ENCODE measurements at regions not wholly inside any gene's neighbourhood (a gene's known extent, or its start where the extent isn't known, plus 50 kb on each side); places are given as distances from the start of the nearest gene placed in this dataset.

GRCh38 chr5:110841137-110841536 lies 102.3 kb downstream of the SLC25A46 start:
- no peak overlapping the region for H2AFZ ChIP-seq (ENCODE audit: low read length, unreplicated experiment)
- H3K4me1 ChIP-seq (ENCODE audit: control insufficient read depth, insufficient read depth, low read length, unreplicated experiment), result no peaks in the 10 kb centered on the region
- no peaks in the 10 kb centered on the region for H3K36me3 ChIP-seq (ENCODE audit: insufficient read depth, low read length)
- no peak overlapping the region for H3K4me3 ChIP-seq (ENCODE audit: low read depth, low read length)
- no peaks in the 10 kb centered on the region for H3K79me2 ChIP-seq (ENCODE audit: control insufficient read depth, insufficient read depth, low read length, unreplicated experiment)
- no peaks in the 10 kb centered on the region for H3K27me3 ChIP-seq (ENCODE audit: insufficient read depth, low read length)
- H3K27ac ChIP-seq (ENCODE audit: low read depth, low read length), result no peak overlapping the region

GRCh38 chr5:110842948-110843347 lies 104.1 kb downstream of the SLC25A46 start:
- Histone ChIP-seq H3K79me2 (ENCODE audit: control insufficient read depth, insufficient read depth, low read length, unreplicated experiment) (no peaks in the 10 kb centered on the region), H3K4me1 (ENCODE audit: control insufficient read depth, insufficient read depth, low read length, unreplicated experiment) (no peaks in the 10 kb centered on the region), H3K27me3 (ENCODE audit: insufficient read depth, low read length) (no peaks in the 10 kb centered on the region), H2AFZ (ENCODE audit: low read length, unreplicated experiment) (no peak overlapping the region), H3K36me3 (ENCODE audit: insufficient read depth, low read length) (no peaks in the 10 kb centered on the region), H3K4me3 (ENCODE audit: low read depth, low read length) (no peak overlapping the region), H3K27ac (ENCODE audit: low read depth, low read length) (no peak overlapping the region)

GRCh38 chr5:110844251-110844650 lies 105.4 kb downstream of the SLC25A46 start:
- no peaks in the 10 kb centered on the region for H3K4me1 ChIP-seq (ENCODE audit: control insufficient read depth, insufficient read depth, low read length, unreplicated experiment)
- no peaks in the 10 kb centered on the region for H3K36me3 ChIP-seq (ENCODE audit: insufficient read depth, low read length)
- no peak overlapping the region for H3K4me3 ChIP-seq (ENCODE audit: low read depth, low read length)
- no peaks in the 10 kb centered on the region for H3K79me2 ChIP-seq (ENCODE audit: control insufficient read depth, insufficient read depth, low read length, unreplicated experiment)
- no peaks in the 10 kb centered on the region for H3K27me3 ChIP-seq (ENCODE audit: insufficient read depth, low read length)
- H3K27ac ChIP-seq (ENCODE audit: low read depth, low read length), result no peak overlapping the region
- H2AFZ ChIP-seq (ENCODE audit: low read length, unreplicated experiment), result no peak overlapping the region

GRCh38 chr5:110846398-110847001 lies 107.7 kb downstream of the SLC25A46 start:
- H3K79me2 ChIP-seq (ENCODE audit: control insufficient read depth, insufficient read depth, low read length, unreplicated experiment), result no peaks in the 10 kb centered on the region
- H3K27me3 ChIP-seq (ENCODE audit: insufficient read depth, low read length), result no peaks in the 10 kb centered on the region
- no peaks in the 10 kb centered on the region for H3K36me3 ChIP-seq (ENCODE audit: insufficient read depth, low read length)
- H2AFZ ChIP-seq (ENCODE audit: low read length, unreplicated experiment), result no peak overlapping the region
- H3K27ac ChIP-seq (ENCODE audit: low read depth, low read length), result no peak overlapping the region
- H3K4me3 ChIP-seq (ENCODE audit: low read depth, low read length), result no peak overlapping the region
- no peaks in the 10 kb centered on the region for H3K4me1 ChIP-seq (ENCODE audit: control insufficient read depth, insufficient read depth, low read length, unreplicated experiment)

- Histone ChIP-seq H3K27ac (ENCODE audit: low read depth, low read length) (no peak overlapping the region), H3K27me3 (ENCODE audit: insufficient read depth, low read length) (no peaks in the 10 kb centered on the region), H3K36me3 (ENCODE audit: insufficient read depth, low read length) (no peaks in the 10 kb centered on the region), H3K4me1 (ENCODE audit: control insufficient read depth, insufficient read depth, low read length, unreplicated experiment) (peaks cover 28% of the 10 kb centered on the region), H3K4me3 (ENCODE audit: low read depth, low read length) (no peak overlapping the region), H2AFZ (ENCODE audit: low read length, unreplicated experiment) (no peak overlapping the region), H3K79me2 (ENCODE audit: control insufficient read depth, insufficient read depth, low read length, unreplicated experiment) (no peaks in the 10 kb centered on the region)
These were observed 112.5 kb downstream of the SLC25A46 start for GRCh38 chr5:110851357-110851756.

- Histone ChIP-seq H3K4me3 (ENCODE audit: low read depth, low read length) (no peak overlapping the region), H3K27me3 (ENCODE audit: insufficient read depth, low read length) (no peaks in the 10 kb centered on the region), H2AFZ (ENCODE audit: low read length, unreplicated experiment) (no peak overlapping the region), H3K4me1 (ENCODE audit: control insufficient read depth, insufficient read depth, low read length, unreplicated experiment) (peaks cover 28% of the 10 kb centered on the region), H3K27ac (ENCODE audit: low read depth, low read length) (no peak overlapping the region), H3K79me2 (ENCODE audit: control insufficient read depth, insufficient read depth, low read length, unreplicated experiment) (no peaks in the 10 kb centered on the region), H3K36me3 (ENCODE audit: insufficient read depth, low read length) (no peaks in the 10 kb centered on the region)
These were observed 113.2 kb downstream of the SLC25A46 start for GRCh38 chr5:110852053-110852452.

GRCh38 chr5:110852541-110852940 lies 113.7 kb downstream of the SLC25A46 start:
- Histone ChIP-seq H2AFZ (ENCODE audit: low read length, unreplicated experiment) (no peak overlapping the region), H3K36me3 (ENCODE audit: insufficient read depth, low read length) (no peaks in the 10 kb centered on the region), H3K4me3 (ENCODE audit: low read depth, low read length) (no peak overlapping the region), H3K79me2 (ENCODE audit: control insufficient read depth, insufficient read depth, low read length, unreplicated experiment) (no peaks in the 10 kb centered on the region), H3K27me3 (ENCODE audit: insufficient read depth, low read length) (no peaks in the 10 kb centered on the region), H3K27ac (ENCODE audit: low read depth, low read length) (no peak overlapping the region), H3K4me1 (ENCODE audit: control insufficient read depth, insufficient read depth, low read length, unreplicated experiment) (peaks cover 28% of the 10 kb centered on the region)

- Histone ChIP-seq H3K36me3 (ENCODE audit: insufficient read depth, low read length) (no peaks in the 10 kb centered on the region), H2AFZ (ENCODE audit: low read length, unreplicated experiment) (peak overlapping the region; percentile 40), H3K27ac (ENCODE audit: low read depth, low read length) (peak overlapping the region; percentile 20), H3K27me3 (ENCODE audit: insufficient read depth, low read length) (no peaks in the 10 kb centered on the region), H3K4me3 (ENCODE audit: low read depth, low read length) (peak overlapping the region; percentile 10; the same call in 1 of the 2 replicates), H3K4me1 (ENCODE audit: control insufficient read depth, insufficient read depth, low read length, unreplicated experiment) (peaks cover 28% of the 10 kb centered on the region), H3K79me2 (ENCODE audit: control insufficient read depth, insufficient read depth, low read length, unreplicated experiment) (no peaks in the 10 kb centered on the region)
These were observed 114.5 kb downstream of the SLC25A46 start for GRCh38 chr5:110853267-110853666.

- H3K4me3 ChIP-seq (ENCODE audit: low read depth, low read length), result no peak overlapping the region
- H3K27ac ChIP-seq (ENCODE audit: low read depth, low read length), result peak overlapping the region; percentile 69; the same call in 1 of the 2 replicates
- no peaks in the 10 kb centered on the region for H3K27me3 ChIP-seq (ENCODE audit: insufficient read depth, low read length)
- no peaks in the 10 kb centered on the region for H3K79me2 ChIP-seq (ENCODE audit: control insufficient read depth, insufficient read depth, low read length, unreplicated experiment)
- H3K36me3 ChIP-seq (ENCODE audit: insufficient read depth, low read length), result no peaks in the 10 kb centered on the region
- H3K4me1 ChIP-seq (ENCODE audit: control insufficient read depth, insufficient read depth, low read length, unreplicated experiment), result peaks cover 28% of the 10 kb centered on the region
- H2AFZ ChIP-seq (ENCODE audit: low read length, unreplicated experiment), result peak overlapping the region; percentile 1
These were observed 115.4 kb downstream of the SLC25A46 start for GRCh38 chr5:110854200-110854599.

GRCh38 chr5:110855961-110856360 lies 117.2 kb downstream of the SLC25A46 start:
- Histone ChIP-seq H3K27me3 (ENCODE audit: insufficient read depth, low read length) (no peaks in the 10 kb centered on the region), H3K36me3 (ENCODE audit: insufficient read depth, low read length) (no peaks in the 10 kb centered on the region), H3K79me2 (ENCODE audit: control insufficient read depth, insufficient read depth, low read length, unreplicated experiment) (no peaks in the 10 kb centered on the region), H3K4me3 (ENCODE audit: low read depth, low read length) (no peak overlapping the region), H3K4me1 (ENCODE audit: control insufficient read depth, insufficient read depth, low read length, unreplicated experiment) (peaks cover 28% of the 10 kb centered on the region), H3K27ac (ENCODE audit: low read depth, low read length) (no peak overlapping the region), H2AFZ (ENCODE audit: low read length, unreplicated experiment) (no peak overlapping the region)

- H2AFZ ChIP-seq (ENCODE audit: low read length, unreplicated experiment), result no peak overlapping the region
- H3K36me3 ChIP-seq (ENCODE audit: insufficient read depth, low read length), result no peaks in the 10 kb centered on the region
- no peaks in the 10 kb centered on the region for H3K79me2 ChIP-seq (ENCODE audit: control insufficient read depth, insufficient read depth, low read length, unreplicated experiment)
These were observed 126.7 kb downstream of the SLC25A46 start for GRCh38 chr5:110865400-110866094.

More at GRCh38 chr5:110865400-110866094, 126.7 kb downstream of the SLC25A46 start:
- H3K27me3 ChIP-seq (ENCODE audit: insufficient read depth, low read length), result no peaks in the 10 kb centered on the region
- H3K27ac ChIP-seq (ENCODE audit: low read depth, low read length), result no peak overlapping the region
- H3K4me1 ChIP-seq (ENCODE audit: control insufficient read depth, insufficient read depth, low read length, unreplicated experiment), result peaks cover 8% of the 10 kb centered on the region
- no peak overlapping the region for H3K4me3 ChIP-seq (ENCODE audit: low read depth, low read length)
